HepG2 (cell line): ENCODE measurements at regions not wholly inside any gene's neighbourhood (a gene's known extent, or its start where the extent isn't known, plus 50 kb on each side); places are given as distances from the start of the nearest gene placed in this dataset.
"Not testable (repeated sequence)": the region's sequence is repeated elsewhere in the genome, so short reads cannot be mapped to it uniquely, and the experiment has no call there.

ENCODE experiments used
- ATAC-seq: fragments of 200-7000 bp; cut with Tn5 transposase; 3 replicates; pipeline ENCODE4 v1.9.1; 2020; ENCODE audit warnings: mild to moderate bottlenecking, moderate library complexity
- BruUV-seq: library from RNA; stranded (reverse); fragments of 400-500 nt; replicated peaks from 2 replicates; lab custom pipeline; 2021; lab: Mats Ljungman, UMichigan
- CTCF ChIA-PET: fragments of 300-600 bp; formaldehyde crosslinking; extraction: SDS; loops from one replicate; lab custom pipeline; 2021; ENCODE audit warnings: low total read pairs, inconsistent platforms, low intra/inter-chr PET ratio; lab: Yijun Ruan, JAX
- POLR2A ChIA-PET: fragments of 350-600 bp; sonication (Branson Sonifier 250); formaldehyde crosslinking; loops from one replicate; lab custom pipeline; 2020; ENCODE audit warnings: antibody characterized with exemption, inconsistent platforms; lab: Yijun Ruan, JAX
- DNase-seq: peaks from one replicate; pipeline ENCODE4 v3.0.0-alpha.2; 2015; ENCODE audit warnings: low spot score
- FAIRE-seq: peaks from 3 replicates; lab custom pipeline; 2011; peaks lifted over from hg19 to GRCh38; lab: Jason Lieb, UNC
- H2AFZ ChIP-seq: one replicate; pipeline ENCODE4 v1.6.1; 2011; ENCODE audit warnings: low read length, inconsistent platforms
- H3K27ac ChIP-seq: fragments of 300-600 bp; 3 replicates; pipeline ENCODE4 v1.8.0; 2011; ENCODE audit warnings: mixed run types, mild to moderate bottlenecking, mixed read lengths, low read length, inconsistent platforms; ENCODE audit not compliant: insufficient read depth; ENCODE audit errors: extremely low read length
- H3K27me3 ChIP-seq, 2 experiments: fragments of 200-600 bp in 1 of 2; 2 replicates in 1 of 2; 3 replicates in 1 of 2; pipeline versions ENCODE4 v1.6.0 to v1.8.0; 2011; ENCODE audit warnings: low read length in 2 of 2, mild to moderate bottlenecking in 2 of 2, moderate library complexity in 2 of 2, inconsistent platforms in 1 of 2; ENCODE audit not compliant: insufficient read depth in 2 of 2, control insufficient read depth in 1 of 2
- H3K36me3 ChIP-seq, 2 experiments: fragments of 200-600 bp in 1 of 2; replicated peaks in 1 of 2; 2 replicates in 1 of 2; 3 replicates in 1 of 2; pipeline versions ENCODE4 v1.5.1 to v1.8.0; 2011; ENCODE audit warnings: low read length in 2 of 2, inconsistent platforms in 1 of 2; ENCODE audit not compliant: insufficient read depth in 2 of 2, control insufficient read depth in 1 of 2
- H3K4me1 ChIP-seq: 2 replicates; pipeline ENCODE4 v1.5.1; 2012; ENCODE audit warnings: low read length, inconsistent platforms; ENCODE audit not compliant: insufficient read depth
- H3K4me2 ChIP-seq: 2 replicates; pipeline ENCODE4 v1.6.0; 2011; ENCODE audit warnings: low read depth, low read length, inconsistent platforms
- H3K4me3 ChIP-seq, 3 experiments: fragments of 200-600 bp in 1 of 3; sonication (generic), shearing (Covaris generic) in 1 of 3; replicated peaks in 1 of 3; 2 replicates each; pipeline ENCODE4 v1.5.1; 2011 to 2016; ENCODE audit warnings: low read length in 3 of 3, inconsistent platforms in 2 of 3, low read depth in 2 of 3, mild to moderate bottlenecking in 2 of 3, control low read depth in 1 of 3, mixed read lengths in 1 of 3; ENCODE audit not compliant: insufficient read depth in 1 of 3
- H3K79me2 ChIP-seq: one replicate; pipeline ENCODE4 v1.6.1; 2011; ENCODE audit warnings: low read length, inconsistent platforms; ENCODE audit not compliant: insufficient read depth
- H3K9ac ChIP-seq: 2 replicates; pipeline ENCODE4 v1.6.0; 2011; ENCODE audit warnings: mild to moderate bottlenecking, low read depth, low read length, inconsistent platforms; ENCODE audit not compliant: insufficient read depth
- H3K9me3 ChIP-seq: 2 replicates; pipeline ENCODE4 v1.5.1; 2012; ENCODE audit warnings: mild to moderate bottlenecking, low read length
- H4K20me1 ChIP-seq: 2 replicates; pipeline ENCODE4 v1.6.0; 2011; ENCODE audit warnings: inconsistent platforms, mild to moderate bottlenecking, low read length, moderate library complexity; ENCODE audit not compliant: insufficient read depth
- ATRX ChIP-seq: sonication (generic); formaldehyde crosslinking; IDR thresholded peaks from 2 replicates; pipeline ENCODE4 v1.4.0; 2020; ENCODE audit warnings: missing genetic modification reagents, borderline replicate concordance
- CAMTA2 ChIP-seq: sonication (generic); formaldehyde crosslinking; IDR thresholded peaks from 2 replicates; pipeline ENCODE4 v1.4.0; 2020; ENCODE audit warnings: mild to moderate bottlenecking, missing genetic modification reagents, borderline replicate concordance
- NCOA5 ChIP-seq: sonication (generic); formaldehyde crosslinking; IDR thresholded peaks from 2 replicates; pipeline ENCODE4 v1.4.0; 2020; ENCODE audit warnings: missing genetic modification reagents
- TSC22D2 ChIP-seq: sonication (generic); formaldehyde crosslinking; IDR thresholded peaks from 2 replicates; pipeline ENCODE4 v1.5.1; 2020; ENCODE audit warnings: missing genetic modification reagents, mild to moderate bottlenecking, borderline replicate concordance
- ZNF160 ChIP-seq: sonication (generic); formaldehyde crosslinking; IDR thresholded peaks from 2 replicates; pipeline ENCODE4 v1.8.0; 2022; ENCODE audit warnings: mild to moderate bottlenecking, inconsistent platforms, missing genetic modification reagents
- ZNF776 ChIP-seq: sonication (generic); formaldehyde crosslinking; IDR thresholded peaks from 2 replicates; pipeline ENCODE4 v1.4.0; 2020; ENCODE audit warnings: mild to moderate bottlenecking, missing genetic modification reagents
- WGBS: methylation state at CpG from one replicate; pipeline ENCODE4 v1.1.6; 2017; ENCODE audit warnings: low lambda C conversion rate; 5-methylcytosine and 5-hydroxymethylcytosine counted together
- in situ Hi-C: cut with HindIII; loops from 2 replicates; pipeline ENCODE4 v1.10.0; 2017; ENCODE audit warnings: low pct_unique_long_range_greater_than_20kb; ENCODE audit not compliant: extremely low pct_ligation_motif_present
- intact Hi-C: fragments of 100-400 bp; cut with micrococcal nuclease; formaldehyde crosslinking; loops from one replicate; pipeline ENCODE4 v1.10.0; 2022; ENCODE audit not compliant: unreplicated experiment

DNA sequence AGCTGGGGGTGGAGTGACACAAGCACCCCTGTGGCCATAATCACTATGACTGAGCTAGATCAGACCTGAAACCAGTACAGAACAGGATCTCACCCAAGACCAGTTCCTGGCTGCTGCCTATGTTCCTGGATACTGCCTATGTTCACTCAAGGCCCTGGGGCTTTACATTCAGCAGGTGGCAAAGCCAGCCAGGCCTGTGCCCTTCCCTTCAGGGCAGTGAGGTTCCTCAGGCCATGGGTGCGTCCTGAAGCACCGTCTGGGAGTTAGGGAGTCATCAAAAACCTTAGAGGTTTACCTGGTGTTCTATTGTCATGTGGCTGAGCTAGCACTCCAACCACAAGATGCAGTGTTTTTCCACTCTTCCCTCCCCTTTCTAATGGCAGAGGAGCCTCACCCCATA is 419.8 kb downstream of the TMEM232 start (continued):
- TF ChIP-seq NCOA5 (CRISPR knock-in tag) (no peak), CAMTA2 (CRISPR knock-in tag) (no peak), ZNF776 (no peak), ATRX (CRISPR knock-in tag) (no peak)

DNA sequence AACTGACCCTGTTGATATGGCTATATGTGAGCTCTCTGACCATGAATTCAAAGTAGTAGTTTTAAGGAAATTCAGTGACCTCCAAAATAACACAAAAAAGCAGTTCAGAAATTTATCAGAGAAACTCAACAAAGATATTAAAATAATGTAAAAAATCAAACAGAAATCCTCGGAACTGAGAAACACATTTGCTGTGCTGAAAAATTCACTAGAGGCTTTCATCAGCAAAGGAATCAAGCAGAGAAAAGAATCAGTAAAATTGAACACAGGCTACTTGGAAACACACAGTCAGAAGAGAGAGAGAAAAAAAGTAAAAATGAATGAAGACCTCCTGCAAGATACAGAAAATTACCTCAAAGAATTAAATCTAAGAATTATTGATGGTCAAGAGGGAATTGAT is 417.2 kb downstream of the TMEM232 start:
- 0% methylated on average over 1 of the region's 1 CpG for WGBS
- intact Hi-C loops (no loop called here), in situ Hi-C loops (no loop called here)
- BruUV-seq = no TSS peak
- Histone ChIP-seq H3K79me2 (no peaks in the 10 kb centered on the region), H3K9ac (no peak overlapping the region), H3K27ac (no peak overlapping the region), H3K27me3 (no peaks in the 10 kb centered on the region), H4K20me1 (no peaks in the 10 kb centered on the region), H3K4me1 (peaks cover 7% of the 10 kb centered on the region; the same call in 1 of the 2 replicates), H3K36me3 (no peaks in the 10 kb centered on the region), H3K4me3 (no peak overlapping the region), H3K9me3 (no peaks in the 10 kb centered on the region), H2AFZ (no peak overlapping the region), H3K4me2 (no peak overlapping the region)
- no peak for ATAC-seq
- no peak for FAIRE-seq
- ChIA-PET CTCF (no interaction called here), POLR2A (no interaction called here)
- TF ChIP-seq TSC22D2 (no peak), ZNF160 (CRISPR knock-in tag) (peak; percentile 96)
- no peak for DNase-seq

DNA sequence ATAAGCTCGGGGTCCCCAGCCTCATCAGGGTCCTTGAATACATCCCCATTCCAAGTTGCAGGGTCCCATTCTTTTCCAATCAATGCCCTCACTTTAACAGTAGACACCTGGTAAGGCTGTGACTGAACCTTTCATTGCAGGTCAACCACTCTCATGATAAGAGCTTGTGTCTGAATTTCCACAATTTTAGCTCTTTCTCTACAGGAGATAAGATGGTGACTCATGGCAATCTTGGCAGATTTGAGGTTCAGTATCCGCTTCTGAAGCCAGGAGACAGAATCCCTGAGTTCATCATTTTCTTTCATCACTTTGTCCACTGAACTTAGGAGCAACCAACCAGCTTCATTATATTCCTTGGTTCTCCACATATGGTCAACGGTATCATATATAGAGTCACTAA is 409.9 kb downstream of the TMEM232 start:
- ATAC-seq, in situ Hi-C loops, DNase-seq, H3K27ac ChIP-seq, H2AFZ ChIP-seq, H3K27me3 ChIP-seq, H3K4me2 ChIP-seq, FAIRE-seq, BruUV-seq, intact Hi-C loops, H3K4me3 ChIP-seq, H4K20me1 ChIP-seq, H3K4me1 ChIP-seq, CTCF ChIA-PET, POLR2A ChIA-PET, H3K9ac ChIP-seq, H3K36me3 ChIP-seq, H3K9me3 ChIP-seq, H3K79me2 ChIP-seq: not testable (repeated sequence)
- 29% methylated on average over 2 of the region's 3 CpGs for WGBS
